SU-DHL-6 (cell line): ENCODE measurements at regions not wholly inside any gene's neighbourhood (a gene's known extent, or its start where the extent isn't known, plus 50 kb on each side); places are given as distances from the start of the nearest gene placed in this dataset.

ENCODE experiments used
- EZH2phosphoT487 ChIP-seq: fragments of 200-600 bp; sonication (generic), shearing (Covaris generic); conservative IDR thresholded peaks from 2 replicates; pipeline ENCODE4 v1.6.1; 2018; ENCODE audit warnings: mild to moderate bottlenecking, antibody characterized with exemption, low read length, moderate library complexity, mixed read lengths
- TF ChIP-seq, protein P1 (sequence below): fragments of 200-600 bp; sonication (generic); IDR thresholded peaks from one replicate; pipeline ENCODE4 v1.5.1; 2017; ENCODE audit warnings: antibody characterized with exemption, mild to moderate bottlenecking, low read length, moderate library complexity; ENCODE audit not compliant: insufficient read depth, poor library complexity, severe bottlenecking

GRCh38 chr2:176752295-176752694 lies 460.3 kb upstream of the HNRNPA3 start:
- TF ChIP-seq, protein P1, sequence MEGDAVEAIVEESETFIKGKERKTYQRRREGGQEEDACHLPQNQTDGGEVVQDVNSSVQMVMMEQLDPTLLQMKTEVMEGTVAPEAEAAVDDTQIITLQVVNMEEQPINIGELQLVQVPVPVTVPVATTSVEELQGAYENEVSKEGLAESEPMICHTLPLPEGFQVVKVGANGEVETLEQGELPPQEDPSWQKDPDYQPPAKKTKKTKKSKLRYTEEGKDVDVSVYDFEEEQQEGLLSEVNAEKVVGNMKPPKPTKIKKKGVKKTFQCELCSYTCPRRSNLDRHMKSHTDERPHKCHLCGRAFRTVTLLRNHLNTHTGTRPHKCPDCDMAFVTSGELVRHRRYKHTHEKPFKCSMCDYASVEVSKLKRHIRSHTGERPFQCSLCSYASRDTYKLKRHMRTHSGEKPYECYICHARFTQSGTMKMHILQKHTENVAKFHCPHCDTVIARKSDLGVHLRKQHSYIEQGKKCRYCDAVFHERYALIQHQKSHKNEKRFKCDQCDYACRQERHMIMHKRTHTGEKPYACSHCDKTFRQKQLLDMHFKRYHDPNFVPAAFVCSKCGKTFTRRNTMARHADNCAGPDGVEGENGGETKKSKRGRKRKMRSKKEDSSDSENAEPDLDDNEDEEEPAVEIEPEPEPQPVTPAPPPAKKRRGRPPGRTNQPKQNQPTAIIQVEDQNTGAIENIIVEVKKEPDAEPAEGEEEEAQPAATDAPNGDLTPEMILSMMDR, result no peak
- no peak for TF ChIP-seq EZH2phosphoT487
